Activated CD8-positive, alpha-beta T cell treated with anti-CD3 and anti-CD28 coated beads for 36 hours (primary cell): ENCODE measurements at regions not wholly inside any gene's neighbourhood (a gene's known extent, or its start where the extent isn't known, plus 50 kb on each side); places are given as distances from the start of the nearest gene placed in this dataset.
A peak's percentile ranks its signal among the peaks of the same experiment; 100 is the strongest.

Experiments
- ATAC-seq: fragments of 200-7000 bp; cut with Tn5 transposase; one replicate; pipeline ENCODE4 v1.10.0; 2021; ENCODE audit warnings: mild to moderate bottlenecking, moderate library complexity
- CTCF ChIA-PET: fragments of 350-600 bp; sonication (Branson Sonifier 250); formaldehyde crosslinking; loops from one replicate; lab custom pipeline; 2021; ENCODE audit warnings: antibody characterized with exemption; lab: Charles Lee
- POLR2A ChIA-PET: fragments of 350-600 bp; sonication (Branson Sonifier 250); formaldehyde crosslinking; loops from one replicate; lab custom pipeline; 2021; ENCODE audit warnings: antibody characterized with exemption; lab: Charles Lee
- DNase-seq: peaks from one replicate; pipeline ENCODE4 v3.0.0-alpha.2; 2020
- H3K27ac Mint-ChIP-seq: one replicate; pipeline ENCODE4 v1.8.0; 2021; ENCODE audit warnings: mild to moderate bottlenecking, mixed read lengths
- H3K27me3 Mint-ChIP-seq: one replicate; pipeline ENCODE4 v1.8.0; 2021; ENCODE audit warnings: mixed read lengths
- H3K36me3 Mint-ChIP-seq: one replicate; pipeline ENCODE4 v1.8.0; 2021; ENCODE audit warnings: low read depth, mixed read lengths
- H3K4me1 Mint-ChIP-seq: one replicate; pipeline ENCODE4 v1.8.0; 2021; ENCODE audit warnings: low read depth, mixed read lengths
- H3K4me3 Mint-ChIP-seq: one replicate; pipeline ENCODE4 v1.8.0; 2021; ENCODE audit warnings: mild to moderate bottlenecking, moderate library complexity, mixed read lengths
- H3K9me3 Mint-ChIP-seq: one replicate; pipeline ENCODE4 v1.8.0; 2021; ENCODE audit warnings: mixed read lengths
- CTCF ChIP-seq: fragments of 200-600 bp; IDR thresholded peaks from one replicate; pipeline ENCODE4 v1.8.0; 2022; ENCODE audit warnings: antibody characterized with exemption, mild to moderate bottlenecking
- intact Hi-C: fragments of 100-400 bp; cut with micrococcal nuclease; formaldehyde crosslinking; loops from one replicate; pipeline ENCODE4 v1.10.0; 2022

- Mint-ChIP-seq H3K27me3 (no peaks in the 10 kb centered on the region), H3K4me1 (no peaks in the 10 kb centered on the region), H3K27ac (no peak overlapping the region), H3K4me3 (no peak overlapping the region), H3K9me3 (no peaks in the 10 kb centered on the region), H3K36me3 (no peaks in the 10 kb centered on the region)
- POLR2A ChIA-PET: interaction anchor here (0.6 kb wide), 1 partner anchor 149 kb away, joined by 3 read pairs; no protein-coding TSS in a partner anchor
- TF ChIP-seq CTCF: no peak
- intact Hi-C loops: no loop called here
- CTCF ChIA-PET: no interaction called here
- DNase-seq (no peak), ATAC-seq (no peak)
Observed at GRCh38 chr4:71081192-71081591, 87.7 kb downstream of the DCK start.

DNA sequence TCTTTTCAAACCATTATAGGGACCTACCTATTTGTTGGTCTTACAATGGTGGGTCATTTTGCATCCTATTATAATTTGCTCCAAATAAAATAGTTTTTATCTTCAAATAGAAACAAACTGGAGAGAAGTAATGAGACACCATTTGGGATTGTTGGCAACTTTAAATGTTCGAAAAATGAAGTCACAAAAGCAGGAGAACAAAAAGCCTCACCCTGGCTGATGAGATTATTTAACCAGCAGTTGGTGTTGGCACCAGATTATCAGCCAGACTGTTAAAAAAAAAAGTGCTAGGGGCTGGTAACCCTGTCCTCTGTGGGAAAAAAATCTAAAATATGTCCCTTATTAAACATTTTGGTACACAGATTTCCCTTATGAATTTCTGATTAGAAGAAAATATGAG, 100.3 kb downstream of the DCK start:
- intact Hi-C loops: no loop called here
- DNase-seq: no peak
- ATAC-seq: no peak
- peaks cover 2% of the 10 kb centered on the region for H3K36me3 Mint-ChIP-seq
- no peaks in the 10 kb centered on the region for H3K27me3 Mint-ChIP-seq
- no peak overlapping the region for H3K4me3 Mint-ChIP-seq
- ChIA-PET CTCF (no interaction called here), POLR2A (no interaction called here)
- no peak overlapping the region for H3K27ac Mint-ChIP-seq
- peaks cover 5% of the 10 kb centered on the region for H3K9me3 Mint-ChIP-seq
- peaks cover 10% of the 10 kb centered on the region for H3K4me1 Mint-ChIP-seq
- no peak for TF ChIP-seq CTCF

DNA sequence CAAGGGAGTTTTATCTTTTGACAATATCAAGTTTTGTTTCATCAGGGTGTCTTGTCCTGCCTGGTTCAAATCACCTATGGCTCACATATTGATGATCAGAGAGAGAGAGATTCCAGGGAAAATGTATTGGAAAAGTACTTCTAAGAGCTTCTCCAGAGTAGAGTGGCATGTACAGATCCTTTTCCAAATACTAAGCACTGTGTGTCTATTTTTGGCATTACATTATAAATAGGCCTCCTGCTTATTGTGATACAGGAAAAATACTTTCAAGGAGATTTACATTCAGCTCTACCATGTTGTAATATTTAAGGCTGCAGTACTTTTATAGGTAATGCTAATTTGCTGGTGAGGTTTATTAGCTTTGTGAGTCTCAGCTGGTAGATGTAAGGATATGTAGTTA, 100.8 kb downstream of the DCK start:
- H3K4me3 Mint-ChIP-seq: no peak overlapping the region
- peaks cover 2% of the 10 kb centered on the region for H3K36me3 Mint-ChIP-seq
- H3K27ac Mint-ChIP-seq: no peak overlapping the region
- POLR2A ChIA-PET: no interaction called here
- DNase-seq (no peak), ATAC-seq (no peak)
- H3K4me1 Mint-ChIP-seq: peaks cover 10% of the 10 kb centered on the region
- no peaks in the 10 kb centered on the region for H3K27me3 Mint-ChIP-seq
- intact Hi-C loops: no loop called here
- no peak for TF ChIP-seq CTCF
- peaks cover 5% of the 10 kb centered on the region for H3K9me3 Mint-ChIP-seq
- CTCF ChIA-PET: no interaction called here

- H3K4me3 Mint-ChIP-seq: no peak overlapping the region
- H3K27me3 Mint-ChIP-seq: no peaks in the 10 kb centered on the region
- ChIA-PET CTCF (no interaction called here), POLR2A (no interaction called here)
- no peak for DNase-seq
- peaks cover 2% of the 10 kb centered on the region for H3K36me3 Mint-ChIP-seq
- no peak for ATAC-seq
- peaks cover 5% of the 10 kb centered on the region for H3K9me3 Mint-ChIP-seq
- intact Hi-C loops: no loop called here
- TF ChIP-seq CTCF: no peak
- H3K4me1 Mint-ChIP-seq: peaks cover 10% of the 10 kb centered on the region
- H3K27ac Mint-ChIP-seq: no peak overlapping the region
Observed at GRCh38 chr4:71095141-71095540, 101.7 kb downstream of the DCK start.

GRCh38 chr4:71095545-71095944, 102.1 kb downstream of the DCK start:
- Mint-ChIP-seq H3K4me3 (no peak overlapping the region), H3K4me1 (peaks cover 10% of the 10 kb centered on the region), H3K36me3 (peaks cover 2% of the 10 kb centered on the region), H3K9me3 (peaks cover 3% of the 10 kb centered on the region), H3K27ac (peak overlapping the region; percentile 7), H3K27me3 (no peaks in the 10 kb centered on the region)
- intact Hi-C loops: no loop called here
- TF ChIP-seq CTCF: no peak
- ChIA-PET POLR2A (no interaction called here), CTCF (no interaction called here)
- DNase-seq (no peak), ATAC-seq (peak; percentile 73)
